GM12872 (cell line): ENCODE measurements at regions not wholly inside any gene's neighbourhood (a gene's known extent, or its start where the extent isn't known, plus 50 kb on each side); places are given as distances from the start of the nearest gene placed in this dataset.

Experiments used
- TF ChIP-seq, protein P1 (sequence below): IDR thresholded peaks from 3 replicates; pipeline ENCODE4 v1.5.1; 2011; ENCODE audit warnings: low read depth, mild to moderate bottlenecking, low read length, moderate library complexity; ENCODE audit not compliant: insufficient read depth

DNA sequence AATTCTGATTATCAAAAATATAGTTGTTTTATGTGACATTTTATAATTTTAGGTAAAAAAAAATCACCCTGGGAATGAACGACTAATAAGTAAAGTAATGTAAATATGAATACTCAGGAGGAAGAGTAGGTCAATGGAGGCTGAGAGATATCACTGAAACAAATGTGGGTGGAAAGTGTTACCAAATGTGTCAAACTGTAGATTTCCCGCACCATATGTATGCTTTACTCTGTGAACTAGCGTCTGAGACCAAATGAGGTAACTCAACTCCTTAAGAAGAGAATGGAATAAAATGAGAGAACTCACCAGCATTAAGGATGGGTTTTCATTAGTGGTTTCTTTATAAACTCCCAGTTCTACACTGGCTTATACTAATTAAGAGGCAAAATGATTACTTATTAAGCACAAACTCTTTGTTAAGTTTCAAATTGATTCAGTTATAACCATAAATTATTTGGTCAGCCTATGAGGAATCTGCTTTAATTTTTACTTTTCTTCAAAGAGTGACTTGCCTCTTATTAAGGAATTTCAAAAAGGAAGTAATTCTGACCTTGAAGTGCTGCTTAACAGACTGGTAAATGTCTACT is 784.7 kb upstream of the GJE1 start:
- TF ChIP-seq, protein P1, sequence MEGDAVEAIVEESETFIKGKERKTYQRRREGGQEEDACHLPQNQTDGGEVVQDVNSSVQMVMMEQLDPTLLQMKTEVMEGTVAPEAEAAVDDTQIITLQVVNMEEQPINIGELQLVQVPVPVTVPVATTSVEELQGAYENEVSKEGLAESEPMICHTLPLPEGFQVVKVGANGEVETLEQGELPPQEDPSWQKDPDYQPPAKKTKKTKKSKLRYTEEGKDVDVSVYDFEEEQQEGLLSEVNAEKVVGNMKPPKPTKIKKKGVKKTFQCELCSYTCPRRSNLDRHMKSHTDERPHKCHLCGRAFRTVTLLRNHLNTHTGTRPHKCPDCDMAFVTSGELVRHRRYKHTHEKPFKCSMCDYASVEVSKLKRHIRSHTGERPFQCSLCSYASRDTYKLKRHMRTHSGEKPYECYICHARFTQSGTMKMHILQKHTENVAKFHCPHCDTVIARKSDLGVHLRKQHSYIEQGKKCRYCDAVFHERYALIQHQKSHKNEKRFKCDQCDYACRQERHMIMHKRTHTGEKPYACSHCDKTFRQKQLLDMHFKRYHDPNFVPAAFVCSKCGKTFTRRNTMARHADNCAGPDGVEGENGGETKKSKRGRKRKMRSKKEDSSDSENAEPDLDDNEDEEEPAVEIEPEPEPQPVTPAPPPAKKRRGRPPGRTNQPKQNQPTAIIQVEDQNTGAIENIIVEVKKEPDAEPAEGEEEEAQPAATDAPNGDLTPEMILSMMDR = no peak

DNA sequence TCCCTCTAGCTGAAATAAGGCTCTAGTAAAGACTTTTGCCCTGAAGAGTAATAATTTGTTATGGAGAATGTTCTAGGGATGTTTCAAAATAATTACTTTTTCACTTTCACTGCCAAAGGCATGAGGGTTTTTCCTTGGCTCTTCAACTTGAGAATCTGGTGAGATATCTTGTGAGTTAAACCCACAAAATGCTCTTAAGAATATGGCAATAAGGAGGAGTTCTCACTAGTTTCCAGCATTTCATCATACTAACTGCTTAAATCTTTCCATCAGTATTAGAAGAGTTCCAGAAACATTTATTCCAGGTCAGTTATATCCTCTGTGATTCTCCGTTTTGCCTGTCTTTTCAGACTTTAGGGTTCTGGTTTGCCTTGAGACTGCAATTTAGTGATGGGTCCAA is 785.6 kb upstream of the GJE1 start:
- TF ChIP-seq, protein P1 = no peak

DNA sequence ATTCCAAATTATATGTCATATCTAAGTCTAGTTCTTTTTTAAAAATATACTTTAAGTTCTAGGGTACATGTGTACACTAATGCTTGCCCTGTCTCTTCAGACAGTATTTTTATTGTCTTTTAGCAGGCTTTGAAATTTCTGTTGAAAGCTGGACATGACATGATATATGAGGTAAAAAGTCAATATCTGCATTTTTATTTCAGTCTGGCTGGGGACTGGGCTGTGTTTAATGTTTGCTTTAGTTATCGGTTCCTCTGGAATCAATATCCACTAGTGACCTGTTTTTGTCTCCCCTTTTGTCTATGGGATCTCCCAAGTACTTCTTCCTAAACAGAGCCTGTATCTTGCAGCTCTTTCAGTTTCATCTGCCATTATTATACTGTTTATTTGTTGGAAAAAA is 786.2 kb upstream of the GJE1 start:
- TF ChIP-seq, protein P1 = no peak

DNA sequence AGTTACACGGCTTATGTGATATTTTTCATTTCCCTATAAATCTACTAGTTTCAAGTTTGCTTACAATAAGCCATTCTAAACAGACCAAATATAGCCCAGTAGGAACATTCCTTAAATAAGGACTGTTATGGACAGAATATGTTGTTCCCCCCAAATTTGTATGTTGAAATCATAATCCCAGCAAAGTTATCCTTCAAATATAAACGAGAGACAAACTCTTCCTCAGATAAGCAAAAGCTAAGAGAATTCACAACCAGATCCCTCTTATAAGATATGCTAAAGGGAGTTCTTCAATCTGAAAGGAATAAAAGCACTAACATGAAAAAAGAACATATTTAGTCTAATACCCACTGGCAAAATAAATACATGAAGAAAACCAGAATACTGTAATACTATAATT is 795.5 kb upstream of the GJE1 start:
- TF ChIP-seq, protein P1 = no peak

DNA sequence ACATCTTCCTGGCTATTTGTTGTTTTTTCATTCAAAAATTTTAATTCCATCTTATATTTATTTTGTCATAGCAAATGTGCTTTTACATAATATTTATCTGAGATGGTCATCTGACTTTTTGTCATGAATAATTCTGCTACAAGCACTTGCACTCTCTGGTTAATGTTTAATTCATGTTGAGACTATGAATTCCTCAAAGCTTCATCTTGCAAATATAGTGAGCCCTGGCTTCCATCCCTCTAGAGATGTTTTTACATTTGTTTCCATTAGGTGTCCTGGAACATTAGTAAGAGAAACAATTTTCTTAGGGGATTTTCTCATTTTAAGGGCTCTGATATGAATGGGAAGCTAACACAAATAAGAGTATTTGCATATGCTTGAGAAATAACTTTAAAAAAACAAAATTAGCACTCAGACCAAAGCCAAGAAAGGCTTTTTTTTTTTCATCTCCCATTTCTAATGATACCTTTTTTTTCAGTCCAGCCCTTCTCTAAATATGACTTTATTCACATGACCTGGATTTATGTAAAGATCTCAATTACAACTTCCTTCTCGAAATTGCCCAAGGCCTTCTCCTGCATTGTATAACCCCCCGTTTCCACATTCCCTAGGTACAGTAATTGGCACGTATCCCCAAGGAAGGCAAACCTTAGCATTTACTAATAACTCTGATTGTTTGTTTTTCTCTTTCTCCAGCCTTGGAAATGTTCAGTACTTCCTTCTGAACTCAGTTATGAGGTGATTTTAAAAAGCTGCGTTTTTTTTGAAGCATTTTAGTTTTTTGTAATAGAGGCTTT is 797.0 kb upstream of the GJE1 start:
- TF ChIP-seq, protein P1 = no peak

DNA sequence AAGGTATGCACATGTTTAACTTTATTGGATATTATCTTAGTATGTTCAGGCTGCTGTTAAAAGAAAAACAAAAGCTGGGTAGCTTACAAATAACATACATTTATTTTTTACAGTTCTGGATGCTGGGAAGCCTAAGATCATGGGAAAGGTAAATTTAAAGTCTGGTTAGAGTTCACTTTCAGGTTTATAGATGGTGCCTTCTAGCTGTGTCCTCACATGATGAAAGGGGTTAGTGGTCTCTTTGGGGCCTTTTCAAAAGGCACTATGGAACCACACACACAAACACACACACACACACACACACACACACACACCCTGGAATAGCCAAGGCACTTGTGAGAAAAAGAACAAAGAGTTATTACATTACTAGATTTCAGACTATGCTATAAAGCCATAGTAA is 805.8 kb upstream of the GJE1 start:
- TF ChIP-seq, protein P1 = no peak

DNA sequence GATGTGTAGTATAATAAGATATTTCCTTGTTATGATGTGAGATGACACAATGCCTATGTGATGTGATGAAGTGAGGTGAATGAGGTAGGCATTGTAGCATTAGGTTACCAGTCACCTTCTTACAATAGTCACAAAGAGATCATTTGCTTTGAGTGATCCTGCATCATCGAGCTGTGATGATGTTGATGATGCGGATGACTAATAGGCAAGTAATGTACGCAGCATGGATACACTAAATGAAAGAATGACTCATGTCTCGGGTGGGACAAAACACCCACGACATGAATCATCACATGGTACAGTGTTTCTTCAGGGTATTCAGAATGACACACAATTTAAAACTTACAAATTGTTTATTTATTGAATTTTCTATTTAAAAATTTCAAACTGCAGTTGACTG is 806.3 kb upstream of the GJE1 start:
- TF ChIP-seq, protein P1 = no peak
